H9 (cell line): ENCODE measurements at regions not wholly inside any gene's neighbourhood (a gene's known extent, or its start where the extent isn't known, plus 50 kb on each side); places are given as distances from the start of the nearest gene placed in this dataset.

Source experiments
- DNase-seq: peaks from one replicate; pipeline ENCODE4 v3.0.0-alpha.2; 2017
- H2AFZ ChIP-seq: one replicate; pipeline ENCODE4 v1.6.1; 2013; ENCODE audit warnings: mild to moderate bottlenecking, low read length, control low read depth, moderate library complexity
- H2AK5ac ChIP-seq: 2 replicates; pipeline ENCODE4 v1.6.1; 2013; ENCODE audit warnings: low read length, control low read depth, mixed read lengths; ENCODE audit not compliant: insufficient read length
- H2BK120ac ChIP-seq: one replicate; pipeline ENCODE4 v1.6.1; 2013; ENCODE audit warnings: low read depth, mild to moderate bottlenecking, low read length, control low read depth, inconsistent platforms; ENCODE audit not compliant: poor library complexity, severe bottlenecking
- H2BK12ac ChIP-seq: 2 replicates; pipeline ENCODE4 v1.6.1; 2013; ENCODE audit warnings: low read length, control low read depth, mixed read lengths, low read depth; ENCODE audit not compliant: insufficient read length
- H2BK15ac ChIP-seq: 2 replicates; pipeline ENCODE4 v1.6.1; 2013; ENCODE audit warnings: low read depth, low read length, control low read depth
- H2BK20ac ChIP-seq: one replicate; pipeline ENCODE4 v1.6.1; 2013; ENCODE audit warnings: low read depth, mild to moderate bottlenecking, low read length, control low read depth, inconsistent platforms; ENCODE audit not compliant: poor library complexity, severe bottlenecking
- H2BK5ac ChIP-seq: 2 replicates; pipeline ENCODE4 v1.6.1; 2013; ENCODE audit warnings: low read length, control low read depth, mixed read lengths; ENCODE audit not compliant: insufficient read length
- H3K14ac ChIP-seq: 2 replicates; pipeline ENCODE4 v1.6.1; 2013; ENCODE audit warnings: low read length, control low read depth; ENCODE audit not compliant: insufficient read depth
- H3K18ac ChIP-seq: 2 replicates; pipeline ENCODE4 v1.6.1; 2013; ENCODE audit warnings: low read depth, mild to moderate bottlenecking, mixed read lengths, low read length, control low read depth; ENCODE audit not compliant: insufficient read length
- H3K23ac ChIP-seq: 2 replicates; pipeline ENCODE4 v1.6.1; 2013; ENCODE audit warnings: low read length, control low read depth, mixed read lengths, low read depth; ENCODE audit not compliant: insufficient read length
- H3K23me2 ChIP-seq: 2 replicates; pipeline ENCODE4 v1.6.1; 2013; ENCODE audit warnings: low read depth, mild to moderate bottlenecking, mixed read lengths, low read length, control low read depth; ENCODE audit not compliant: insufficient read length, poor library complexity, severe bottlenecking
- H3K27ac ChIP-seq: 2 replicates; pipeline ENCODE4 v1.5.1; 2013; ENCODE audit warnings: low read length, control low read depth, mixed read lengths, low read depth; ENCODE audit not compliant: insufficient read length
- H3K27me3 ChIP-seq: 2 replicates; pipeline ENCODE4 v1.6.1; 2013; ENCODE audit warnings: low read length, control low read depth, inconsistent platforms; ENCODE audit not compliant: insufficient read depth
- H3K4ac ChIP-seq: 2 replicates; pipeline ENCODE4 v1.6.1; 2013; ENCODE audit warnings: low read depth, mild to moderate bottlenecking, control low read depth, inconsistent platforms, low read length, moderate library complexity
- H3K4me1 ChIP-seq: 2 replicates; pipeline ENCODE4 v1.6.1; 2013; ENCODE audit warnings: low read length, control low read depth, inconsistent platforms; ENCODE audit not compliant: insufficient read depth
- H3K4me2 ChIP-seq: 2 replicates; pipeline ENCODE4 v1.6.1; 2013; ENCODE audit warnings: low read length, control low read depth, mixed read lengths; ENCODE audit not compliant: insufficient read length, insufficient read depth
- H3K56ac ChIP-seq: 2 replicates; pipeline ENCODE4 v1.6.1; 2013; ENCODE audit warnings: low read depth, mild to moderate bottlenecking, mixed read lengths, low read length, control low read depth; ENCODE audit not compliant: insufficient read length
- H3K79me1 ChIP-seq: 2 replicates; pipeline ENCODE4 v1.6.1; 2013; ENCODE audit warnings: low read depth, mild to moderate bottlenecking, moderate library complexity, low read length, control low read depth, inconsistent platforms; ENCODE audit not compliant: insufficient read depth, poor library complexity, severe bottlenecking
- H3K79me2 ChIP-seq: 2 replicates; pipeline ENCODE4 v1.6.1; 2013; ENCODE audit warnings: low read length, control low read depth, inconsistent platforms; ENCODE audit not compliant: insufficient read depth
- H3K9ac ChIP-seq: 2 replicates; pipeline ENCODE4 v1.6.1; 2013; ENCODE audit warnings: low read length, control low read depth, mixed read lengths; ENCODE audit not compliant: insufficient read length; ENCODE audit errors: extremely low read depth
- H3K9me3 ChIP-seq: one replicate; pipeline ENCODE4 v1.6.1; 2013; ENCODE audit warnings: low read depth, low read length, inconsistent platforms; ENCODE audit not compliant: control insufficient read depth
- H3T11ph ChIP-seq: one replicate; pipeline ENCODE4 v1.6.1; 2013; ENCODE audit warnings: mild to moderate bottlenecking, low read length, control low read depth, inconsistent platforms
- H4K20me1 ChIP-seq: one replicate; pipeline ENCODE4 v1.6.1; 2013; ENCODE audit not compliant: control insufficient read depth, insufficient read length, insufficient read depth
- H4K5ac ChIP-seq: 2 replicates; pipeline ENCODE4 v1.6.1; 2013; ENCODE audit warnings: low read depth, mild to moderate bottlenecking, mixed read lengths, low read length, control low read depth; ENCODE audit not compliant: insufficient read length
- H4K8ac ChIP-seq: replicated peaks from 2 replicates; pipeline ENCODE4 v1.6.1; 2013; ENCODE audit warnings: low read length, control low read depth, mixed read lengths, low read depth; ENCODE audit not compliant: insufficient read length
- H4K91ac ChIP-seq: 2 replicates; pipeline ENCODE4 v1.6.1; 2013; ENCODE audit warnings: low read depth, mild to moderate bottlenecking, moderate library complexity, mixed read lengths, low read length, control low read depth; ENCODE audit not compliant: insufficient read length
- H3K27ac Mint-ChIP-seq, 3 experiments: 2 replicates in 2 of 3; 3 replicates in 1 of 3; pipeline ENCODE4 v1.8.0; 2020 to 2021; ENCODE audit warnings: mixed read lengths in 3 of 3, mild to moderate bottlenecking in 1 of 3, moderate library complexity in 1 of 3
- H3K27me3 Mint-ChIP-seq: 2 replicates; pipeline ENCODE4 v1.8.0; 2021; ENCODE audit warnings: low read depth, mild to moderate bottlenecking, moderate library complexity, mixed read lengths
- H3K36me3 Mint-ChIP-seq, 3 experiments: 2 replicates in 2 of 3; 3 replicates in 1 of 3; pipeline ENCODE4 v1.8.0; 2020 to 2021; ENCODE audit warnings: low read depth in 3 of 3, mixed read lengths in 3 of 3; ENCODE audit not compliant: insufficient read depth in 1 of 3
- H3K4me1 Mint-ChIP-seq, 2 experiments: 2 replicates each; pipeline ENCODE4 v1.8.0; 2020; ENCODE audit warnings: mixed read lengths in 2 of 2
- H3K4me3 Mint-ChIP-seq, 2 experiments: 2 replicates in 1 of 2; 3 replicates in 1 of 2; pipeline ENCODE4 v1.8.0; 2020 to 2021; ENCODE audit warnings: mild to moderate bottlenecking in 2 of 2, mixed read lengths in 2 of 2, moderate library complexity in 1 of 2
- H3K9me3 Mint-ChIP-seq, 2 experiments: 2 replicates in 1 of 2; 3 replicates in 1 of 2; pipeline ENCODE4 v1.8.0; 2020; ENCODE audit warnings: mild to moderate bottlenecking in 2 of 2, mixed read lengths in 2 of 2, moderate library complexity in 1 of 2
- WGBS: extraction: QIAGEN DNeasy Blood & Tissue Kit; methylation state at CpG from one replicate; pipeline ENCODE4 v1.1.7; 2013; ENCODE audit warnings: missing lambda C conversion rate, low lambda C conversion rate, mixed read lengths; ENCODE audit not compliant: insufficient read length; ENCODE audit errors: extremely low coverage; 5-methylcytosine and 5-hydroxymethylcytosine counted together
- TF ChIP-seq, protein P1 (sequence below): fragments of 200-600 bp; sonication (generic); conservative IDR thresholded peaks from 3 replicates; pipeline ENCODE4 v1.8.0; 2021; ENCODE audit warnings: antibody characterized with exemption, mild to moderate bottlenecking

DNA sequence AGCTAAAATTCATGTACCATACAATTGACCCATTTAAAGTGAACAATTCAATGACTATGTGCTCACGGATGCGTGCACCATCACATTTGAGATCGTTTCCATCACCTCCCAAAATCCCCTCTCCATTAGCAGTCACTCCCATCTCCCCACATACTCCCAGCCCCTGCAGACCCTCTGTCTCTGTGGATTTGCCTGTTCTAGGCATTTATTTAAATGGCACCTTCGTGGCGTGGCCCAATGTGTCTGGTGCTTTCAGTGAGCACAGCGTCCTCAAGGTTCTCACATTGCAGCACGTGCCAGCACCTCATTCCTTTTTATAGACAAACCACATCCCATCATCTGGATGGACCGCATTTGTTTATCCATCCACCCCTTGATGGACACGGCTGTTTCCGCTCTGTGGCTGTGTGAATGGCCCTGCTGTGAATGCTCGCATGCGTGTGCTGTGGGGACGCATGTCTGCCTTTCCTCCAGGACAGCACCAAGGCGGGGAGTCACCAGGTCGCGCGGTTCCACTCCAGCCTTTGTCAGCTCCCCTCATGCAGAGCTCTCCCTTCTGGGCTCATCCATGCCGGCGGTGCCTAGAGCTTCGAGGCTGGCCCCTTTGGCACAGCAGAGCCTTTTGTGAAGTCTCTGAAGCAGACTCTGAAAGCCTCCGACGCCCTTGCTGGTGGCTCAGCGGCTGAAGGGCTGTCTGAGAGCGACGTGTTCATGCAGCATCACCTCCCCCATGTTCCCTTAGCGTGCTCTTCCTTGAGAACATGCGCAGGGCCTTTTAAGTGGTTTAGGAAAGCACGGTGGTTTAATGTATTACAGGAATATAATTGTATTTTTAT lies 184.4 kb downstream of the KIF26A start:
- H2BK15ac ChIP-seq: no peak overlapping the region
- Mint-ChIP-seq H3K27me3 (no peaks in the 10 kb centered on the region; the same call in none of the 2 replicates), H3K27ac (no peak overlapping the region), H3K4me3 (no peak overlapping the region), H3K9me3 (no peaks in the 10 kb centered on the region; a peak in 1 of 5 replicates), H3K4me1 (no peaks in the 10 kb centered on the region), H3K36me3 (no peaks in the 10 kb centered on the region)
- H3K4me1 ChIP-seq: no peaks in the 10 kb centered on the region
- no peak overlapping the region for H3K9ac ChIP-seq
- H4K20me1 ChIP-seq: no peaks in the 10 kb centered on the region
- H4K5ac ChIP-seq: no peak overlapping the region
- no peaks in the 10 kb centered on the region for H3K27me3 ChIP-seq
- H3K79me1 ChIP-seq: no peaks in the 10 kb centered on the region
- H3K14ac ChIP-seq: no peak overlapping the region
- no peak overlapping the region for H3K27ac ChIP-seq
- H2BK20ac ChIP-seq: no peak overlapping the region
- H4K91ac ChIP-seq: no peak overlapping the region
- no CpG with 5 or more reads among the region's 28 CpGs for WGBS
- H3T11ph ChIP-seq: no peak overlapping the region
- H4K8ac ChIP-seq: no peak overlapping the region
- no peaks in the 10 kb centered on the region for H3K23me2 ChIP-seq
- no peak overlapping the region for H3K4ac ChIP-seq
- H2AK5ac ChIP-seq: no peak overlapping the region
- no peak overlapping the region for H2BK120ac ChIP-seq
- no peaks in the 10 kb centered on the region for H3K79me2 ChIP-seq
- no peak overlapping the region for H3K56ac ChIP-seq
- H3K9me3 ChIP-seq: no peaks in the 10 kb centered on the region
- H2BK12ac ChIP-seq: no peak overlapping the region
- H3K18ac ChIP-seq: no peak overlapping the region
- DNase-seq: peak; percentile 26
- no peak overlapping the region for H2BK5ac ChIP-seq
- H3K23ac ChIP-seq: no peak overlapping the region
- H3K4me2 ChIP-seq: no peak overlapping the region
- no peak overlapping the region for H2AFZ ChIP-seq
- TF ChIP-seq, protein P1, sequence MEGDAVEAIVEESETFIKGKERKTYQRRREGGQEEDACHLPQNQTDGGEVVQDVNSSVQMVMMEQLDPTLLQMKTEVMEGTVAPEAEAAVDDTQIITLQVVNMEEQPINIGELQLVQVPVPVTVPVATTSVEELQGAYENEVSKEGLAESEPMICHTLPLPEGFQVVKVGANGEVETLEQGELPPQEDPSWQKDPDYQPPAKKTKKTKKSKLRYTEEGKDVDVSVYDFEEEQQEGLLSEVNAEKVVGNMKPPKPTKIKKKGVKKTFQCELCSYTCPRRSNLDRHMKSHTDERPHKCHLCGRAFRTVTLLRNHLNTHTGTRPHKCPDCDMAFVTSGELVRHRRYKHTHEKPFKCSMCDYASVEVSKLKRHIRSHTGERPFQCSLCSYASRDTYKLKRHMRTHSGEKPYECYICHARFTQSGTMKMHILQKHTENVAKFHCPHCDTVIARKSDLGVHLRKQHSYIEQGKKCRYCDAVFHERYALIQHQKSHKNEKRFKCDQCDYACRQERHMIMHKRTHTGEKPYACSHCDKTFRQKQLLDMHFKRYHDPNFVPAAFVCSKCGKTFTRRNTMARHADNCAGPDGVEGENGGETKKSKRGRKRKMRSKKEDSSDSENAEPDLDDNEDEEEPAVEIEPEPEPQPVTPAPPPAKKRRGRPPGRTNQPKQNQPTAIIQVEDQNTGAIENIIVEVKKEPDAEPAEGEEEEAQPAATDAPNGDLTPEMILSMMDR: no peak
